SU-DHL-6 (cell line): ENCODE measurements at regions not wholly inside any gene's neighbourhood (a gene's known extent, or its start where the extent isn't known, plus 50 kb on each side); places are given as distances from the start of the nearest gene placed in this dataset.
"Not testable (repeated sequence)": the region's sequence is repeated elsewhere in the genome, so short reads cannot be mapped to it uniquely, and the experiment has no call there.

Source experiments
- H2AFZ ChIP-seq: fragments of 200-600 bp; sonication (generic); 2 replicates; pipeline ENCODE4 v1.6.1; 2014; ENCODE audit warnings: low read depth, mild to moderate bottlenecking, moderate library complexity, mixed read lengths, antibody characterized with exemption, low read length; ENCODE audit not compliant: severe bottlenecking
- H3F3A ChIP-seq: fragments of 200-600 bp; shearing (Covaris generic); 2 replicates; pipeline ENCODE4 v1.6.0; 2016; ENCODE audit warnings: antibody characterized with exemption, mild to moderate bottlenecking; ENCODE audit not compliant: insufficient read depth
- H3K27ac ChIP-seq: fragments of 200-600 bp; sonication (generic); 2 replicates; pipeline ENCODE4 v1.5.1; 2016; ENCODE audit warnings: low read depth, mild to moderate bottlenecking, low read length, moderate library complexity, mixed read lengths
- H3K27me3 ChIP-seq: fragments of 200-600 bp; sonication (generic), shearing (Covaris generic); 2 replicates; pipeline ENCODE4 v1.6.0; 2014; ENCODE audit warnings: mild to moderate bottlenecking, low read length
- H3K36me3 ChIP-seq: fragments of 200-600 bp; sonication (generic); 2 replicates; pipeline ENCODE4 v1.6.1; 2014; ENCODE audit warnings: mild to moderate bottlenecking, low read length, mixed read lengths
- H3K4me2 ChIP-seq: fragments of 300-600, 200-600 bp; shearing (Covaris generic), sonication (generic); 2 replicates; pipeline ENCODE4 v1.6.0; 2014; ENCODE audit warnings: low read length, low read depth, mild to moderate bottlenecking; ENCODE audit not compliant: poor library complexity, severe bottlenecking
- H3K4me3 ChIP-seq: fragments of 200-600 bp; sonication (generic); 2 replicates; pipeline ENCODE4 v1.5.1; 2014; ENCODE audit warnings: antibody characterized with exemption, low read length, mild to moderate bottlenecking, mixed read lengths; ENCODE audit not compliant: insufficient read depth, poor library complexity, severe bottlenecking
- H3K79me2 ChIP-seq: fragments of 200-600 bp; sonication (generic); 2 replicates; pipeline ENCODE4 v1.6.1; 2014; ENCODE audit warnings: mild to moderate bottlenecking, low read length, moderate library complexity; ENCODE audit not compliant: insufficient read depth
- H3K9ac ChIP-seq: fragments of 200-600 bp; sonication (generic); 2 replicates; pipeline ENCODE4 v1.7.0; 2014; ENCODE audit warnings: mild to moderate bottlenecking, low read length
- H3K9me2 ChIP-seq: fragments of 200-600 bp; sonication (generic); replicated peaks from 2 replicates; pipeline ENCODE4 v1.6.1; 2014; ENCODE audit warnings: low read length; ENCODE audit not compliant: insufficient read depth
- H3K9me3 ChIP-seq: fragments of 200-600 bp; sonication (generic); 2 replicates; pipeline ENCODE4 v1.6.1; 2014; ENCODE audit warnings: low read length, mixed read lengths; ENCODE audit not compliant: insufficient read depth
- H4K20me1 ChIP-seq: fragments of 200-600 bp; sonication (generic); 2 replicates; pipeline ENCODE4 v1.6.1; 2014; ENCODE audit warnings: low read depth, mild to moderate bottlenecking, antibody characterized with exemption, low read length, moderate library complexity, mixed read lengths
- CTCF ChIP-seq: fragments of 200-600 bp; sonication (generic); IDR thresholded peaks from one replicate; pipeline ENCODE4 v1.5.1; 2017; ENCODE audit warnings: antibody characterized with exemption, mild to moderate bottlenecking, low read length, moderate library complexity; ENCODE audit not compliant: insufficient read depth, poor library complexity, severe bottlenecking
- EZH2phosphoT487 ChIP-seq: fragments of 200-600 bp; sonication (generic), shearing (Covaris generic); conservative IDR thresholded peaks from 2 replicates; pipeline ENCODE4 v1.6.1; 2018; ENCODE audit warnings: mild to moderate bottlenecking, antibody characterized with exemption, low read length, moderate library complexity, mixed read lengths

GRCh38 chr7:106536079-106536478 is 124.9 kb downstream of the CCDC71L start:
- Histone ChIP-seq H4K20me1 (no peaks in the 10 kb centered on the region), H3K27me3 (no peaks in the 10 kb centered on the region), H2AFZ (no peak overlapping the region), H3K36me3 (no peaks in the 10 kb centered on the region), H3K4me3 (no peak overlapping the region), H3K9me2 (no peaks in the 10 kb centered on the region), H3K79me2 (no peaks in the 10 kb centered on the region), H3F3A (no peaks in the 10 kb centered on the region), H3K9ac (no peak overlapping the region), H3K27ac (no peak overlapping the region), H3K9me3 (no peaks in the 10 kb centered on the region), H3K4me2 (no peak overlapping the region)
- TF ChIP-seq CTCF (no peak), EZH2phosphoT487 (no peak)

- no peaks in the 10 kb centered on the region for H3K9me2 ChIP-seq
- H3K9ac ChIP-seq = no peak overlapping the region
- no peaks in the 10 kb centered on the region for H3F3A ChIP-seq
- no peak overlapping the region for H2AFZ ChIP-seq
- TF ChIP-seq CTCF (no peak), EZH2phosphoT487 (no peak)
- H3K36me3 ChIP-seq = no peaks in the 10 kb centered on the region
- no peak overlapping the region for H3K27ac ChIP-seq
- H3K9me3 ChIP-seq = no peaks in the 10 kb centered on the region
- H3K4me3 ChIP-seq = no peak overlapping the region
- H3K27me3 ChIP-seq = no peaks in the 10 kb centered on the region
- no peaks in the 10 kb centered on the region for H3K79me2 ChIP-seq
- H3K4me2 ChIP-seq = no peak overlapping the region
- no peaks in the 10 kb centered on the region for H4K20me1 ChIP-seq
These were observed 125.6 kb downstream of the CCDC71L start for GRCh38 chr7:106535234-106535932.

GRCh38 chr7:106534271-106534846 is 126.6 kb downstream of the CCDC71L start:
- H3K27me3 ChIP-seq = no peaks in the 10 kb centered on the region
- no peaks in the 10 kb centered on the region for H3F3A ChIP-seq
- no peak overlapping the region for H3K4me2 ChIP-seq
- no peak overlapping the region for H3K27ac ChIP-seq
- H4K20me1 ChIP-seq = no peaks in the 10 kb centered on the region
- H3K9ac ChIP-seq = no peak overlapping the region
- no peak overlapping the region for H3K4me3 ChIP-seq
- H2AFZ ChIP-seq = no peak overlapping the region
- no peak for TF ChIP-seq CTCF
- no peak for TF ChIP-seq EZH2phosphoT487
- H3K36me3 ChIP-seq = no peaks in the 10 kb centered on the region
- H3K9me3 ChIP-seq = no peaks in the 10 kb centered on the region
- no peaks in the 10 kb centered on the region for H3K9me2 ChIP-seq
- no peaks in the 10 kb centered on the region for H3K79me2 ChIP-seq

- H3F3A ChIP-seq, H3K36me3 ChIP-seq, H3K79me2 ChIP-seq, H3K27ac ChIP-seq, H3K9me2 ChIP-seq, H3K4me3 ChIP-seq, H2AFZ ChIP-seq, H3K4me2 ChIP-seq, H3K9me3 ChIP-seq, H3K27me3 ChIP-seq, H3K9ac ChIP-seq, H4K20me1 ChIP-seq: not testable (repeated sequence)
These were observed 130.8 kb downstream of the CCDC71L start for GRCh38 chr7:106530183-106530582.

GRCh38 chr7:106526617-106527016 is 134.3 kb downstream of the CCDC71L start:
- H3K4me2 ChIP-seq, H3K27ac ChIP-seq, H3K9me3 ChIP-seq, H3F3A ChIP-seq, H3K9me2 ChIP-seq, H2AFZ ChIP-seq, H4K20me1 ChIP-seq, H3K79me2 ChIP-seq, H3K9ac ChIP-seq, H3K27me3 ChIP-seq, H3K4me3 ChIP-seq, H3K36me3 ChIP-seq: not testable (repeated sequence)
